22Rv1 (cell line): ENCODE measurements at regions not wholly inside any gene's neighbourhood (a gene's known extent, or its start where the extent isn't known, plus 50 kb on each side); places are given as distances from the start of the nearest gene placed in this dataset.

Experiments
- CTCF ChIP-seq: fragments of 450-650 bp; IDR thresholded peaks from 2 replicates; pipeline ENCODE4 v1.5.1; 2017; ENCODE audit warnings: mild to moderate bottlenecking
- ZFX ChIP-seq: fragments of 450-650 bp; IDR thresholded peaks from 2 replicates; pipeline ENCODE4 v1.6.1; 2017; ENCODE audit warnings: antibody characterized with exemption, borderline replicate concordance

- no peak for TF ChIP-seq CTCF
- no peak for TF ChIP-seq ZFX
Observed at GRCh38 chr11:15685306-15685705, 570.6 kb downstream of the INSC start.
